GM12864 (cell line): ENCODE measurements at regions not wholly inside any gene's neighbourhood (a gene's known extent, or its start where the extent isn't known, plus 50 kb on each side); places are given as distances from the start of the nearest gene placed in this dataset.
"Not testable (repeated sequence)": the region's sequence is repeated elsewhere in the genome, so short reads cannot be mapped to it uniquely, and the experiment has no call there.

ENCODE experiments used
- DNase-seq: peaks from one replicate; pipeline ENCODE4 v3.0.0-alpha.2; 2011; ENCODE audit warnings: low read depth
- H3K4me3 ChIP-seq: 2 replicates; pipeline ENCODE4 v1.5.1; 2011; ENCODE audit warnings: mild to moderate bottlenecking, low read depth, low read length, control low read depth
- TF ChIP-seq, protein P1 (sequence below): IDR thresholded peaks from 2 replicates; pipeline ENCODE4 v1.5.1; 2011; ENCODE audit warnings: low read depth, mild to moderate bottlenecking, moderate library complexity, low read length, control low read depth, inconsistent platforms; ENCODE audit errors: missing control alignments

DNA sequence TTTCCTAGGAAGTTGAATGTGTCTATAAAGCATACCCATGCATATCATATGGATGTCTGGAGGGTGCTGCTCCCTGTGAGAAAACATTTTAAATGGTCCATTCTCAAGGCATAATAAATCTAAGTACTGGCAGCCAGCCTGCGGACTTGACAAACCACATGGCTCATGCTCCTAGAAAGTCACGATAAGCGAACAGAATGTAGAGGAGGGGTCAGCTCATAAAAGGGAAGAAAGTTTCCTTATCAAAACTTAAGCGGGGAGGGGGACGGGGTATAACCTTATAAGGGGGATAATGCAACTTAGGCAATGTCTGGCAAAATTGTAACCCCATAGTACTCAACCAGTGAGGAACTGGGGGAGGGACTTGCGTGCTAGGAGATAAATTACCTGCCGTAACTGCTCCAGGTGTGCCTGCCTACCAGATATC is 159.8 kb upstream of the LMCD1 start:
- TF ChIP-seq, protein P1, sequence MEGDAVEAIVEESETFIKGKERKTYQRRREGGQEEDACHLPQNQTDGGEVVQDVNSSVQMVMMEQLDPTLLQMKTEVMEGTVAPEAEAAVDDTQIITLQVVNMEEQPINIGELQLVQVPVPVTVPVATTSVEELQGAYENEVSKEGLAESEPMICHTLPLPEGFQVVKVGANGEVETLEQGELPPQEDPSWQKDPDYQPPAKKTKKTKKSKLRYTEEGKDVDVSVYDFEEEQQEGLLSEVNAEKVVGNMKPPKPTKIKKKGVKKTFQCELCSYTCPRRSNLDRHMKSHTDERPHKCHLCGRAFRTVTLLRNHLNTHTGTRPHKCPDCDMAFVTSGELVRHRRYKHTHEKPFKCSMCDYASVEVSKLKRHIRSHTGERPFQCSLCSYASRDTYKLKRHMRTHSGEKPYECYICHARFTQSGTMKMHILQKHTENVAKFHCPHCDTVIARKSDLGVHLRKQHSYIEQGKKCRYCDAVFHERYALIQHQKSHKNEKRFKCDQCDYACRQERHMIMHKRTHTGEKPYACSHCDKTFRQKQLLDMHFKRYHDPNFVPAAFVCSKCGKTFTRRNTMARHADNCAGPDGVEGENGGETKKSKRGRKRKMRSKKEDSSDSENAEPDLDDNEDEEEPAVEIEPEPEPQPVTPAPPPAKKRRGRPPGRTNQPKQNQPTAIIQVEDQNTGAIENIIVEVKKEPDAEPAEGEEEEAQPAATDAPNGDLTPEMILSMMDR: no peak
- H3K4me3 ChIP-seq: no peak overlapping the region
- DNase-seq: no peak

DNA sequence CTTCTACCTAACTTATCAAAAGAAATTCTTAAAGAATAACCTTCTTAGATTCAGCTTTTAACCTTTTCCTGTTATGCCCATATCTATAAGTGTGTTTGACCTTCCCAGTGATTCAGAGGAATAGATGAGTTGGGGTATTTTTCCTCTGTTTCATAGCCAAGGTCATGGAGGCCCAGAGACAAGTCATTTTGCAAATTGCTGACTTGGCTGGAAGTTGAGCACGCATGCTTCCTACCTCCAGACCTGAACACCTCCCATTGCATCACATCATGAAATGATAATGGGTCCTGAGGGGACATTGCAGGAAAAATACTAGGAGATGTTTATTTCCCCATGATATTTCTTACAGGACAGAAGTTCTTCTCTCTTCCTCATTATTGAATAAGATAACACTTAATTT is 158.6 kb upstream of the LMCD1 start:
- H3K4me3 ChIP-seq: no peak overlapping the region
- no peak for DNase-seq
- TF ChIP-seq, protein P1: no peak

DNA sequence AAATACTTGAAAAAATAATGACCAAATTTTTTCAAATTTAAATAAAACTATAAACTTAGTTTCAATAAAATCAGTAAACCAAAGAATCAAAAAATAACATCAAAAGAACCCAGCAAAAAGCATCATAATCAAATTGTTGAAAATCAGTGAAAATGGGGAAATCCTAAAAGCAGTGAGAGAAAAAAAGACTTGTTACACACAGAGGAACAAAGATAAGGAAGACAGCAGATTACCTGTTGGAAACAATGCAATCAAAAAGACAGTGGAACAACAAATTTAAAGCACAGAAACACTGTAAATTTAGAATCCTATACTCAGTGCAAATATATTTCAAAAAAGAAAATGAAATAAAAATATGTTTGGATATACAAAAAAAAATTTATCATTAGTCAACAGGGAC is 156.2 kb upstream of the LMCD1 start:
- TF ChIP-seq, protein P1: no peak
- no peak for DNase-seq
- no peak overlapping the region for H3K4me3 ChIP-seq

DNA sequence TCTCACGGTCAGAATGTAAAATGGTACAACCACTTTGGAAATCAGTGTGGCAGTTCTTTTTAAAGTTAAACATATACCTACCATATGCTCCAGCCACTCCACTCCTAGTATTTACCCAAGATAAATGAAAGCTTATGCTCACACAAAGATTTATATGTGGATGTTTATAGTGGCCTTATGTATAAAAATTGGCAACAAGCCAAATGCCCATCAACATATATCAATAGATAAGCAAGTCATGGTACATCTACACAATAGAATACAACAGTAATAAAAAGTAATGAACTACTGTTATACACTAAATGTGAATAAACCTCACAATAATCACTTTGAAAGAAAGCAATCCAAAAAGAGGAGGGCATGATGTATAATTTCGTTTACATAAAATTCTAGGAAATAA is 153.5 kb upstream of the LMCD1 start:
- no peak overlapping the region for H3K4me3 ChIP-seq
- TF ChIP-seq, protein P1: no peak
- DNase-seq: no peak

DNA sequence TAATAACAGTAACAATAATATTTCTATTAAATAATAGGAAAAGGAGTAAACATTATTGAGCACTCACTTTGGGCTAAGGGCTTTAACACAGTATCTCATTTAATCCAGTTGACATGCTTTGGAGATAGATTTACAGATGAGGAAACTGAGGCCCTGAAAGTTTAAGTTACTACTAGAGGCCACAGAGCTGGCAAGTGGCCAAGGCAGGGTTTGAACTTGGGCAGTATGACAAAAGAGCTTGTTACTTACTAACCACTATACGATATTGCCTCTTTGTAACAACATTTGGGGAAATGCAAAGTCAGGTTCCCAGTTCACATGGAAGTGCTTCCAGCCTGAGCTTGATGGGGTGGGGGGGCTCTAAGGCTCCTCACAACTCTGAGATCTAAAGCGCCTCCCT is 149.1 kb upstream of the LMCD1 start:
- TF ChIP-seq, protein P1: no peak
- H3K4me3 ChIP-seq: no peak overlapping the region
- no peak for DNase-seq

DNA sequence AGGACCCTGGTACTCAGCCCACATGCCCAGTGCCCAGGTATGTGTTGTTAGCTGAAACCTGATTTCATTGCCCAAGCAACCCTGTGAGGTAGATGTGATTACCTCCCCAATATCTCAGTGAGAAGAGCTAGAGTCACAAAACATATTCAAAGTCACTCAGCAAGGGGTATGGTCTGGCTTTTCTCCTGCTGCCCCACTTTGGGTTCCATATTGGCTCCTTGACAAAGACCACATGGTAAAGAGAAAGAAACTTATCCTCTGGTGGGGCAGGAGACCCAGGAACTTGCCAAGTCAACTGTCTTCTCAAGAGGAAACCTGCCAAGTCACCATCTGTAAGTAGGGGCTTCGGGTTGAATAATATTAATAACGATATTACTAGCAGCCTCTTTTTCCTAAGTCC is 148.3 kb upstream of the LMCD1 start:
- no peak for DNase-seq
- no peak overlapping the region for H3K4me3 ChIP-seq
- TF ChIP-seq, protein P1: no peak

DNA sequence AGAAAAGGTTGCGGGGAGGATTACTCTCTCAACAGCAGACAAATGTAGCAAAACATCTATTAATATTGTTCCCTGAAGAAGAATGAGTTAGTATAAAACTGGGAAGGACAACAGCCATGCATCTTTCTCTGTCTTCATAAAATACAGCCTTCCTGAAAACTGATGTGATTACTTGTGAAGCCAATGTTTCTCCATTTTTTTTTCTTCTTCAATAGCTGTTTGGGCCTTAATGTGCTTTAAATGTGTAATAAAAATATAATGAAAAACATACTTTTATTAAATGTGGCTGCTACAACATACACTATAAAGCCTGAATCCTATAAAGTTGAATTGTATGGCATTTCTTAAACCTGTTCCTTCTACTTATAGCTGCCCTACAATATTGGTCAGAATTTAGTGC is 146.3 kb upstream of the LMCD1 start:
- no peak for DNase-seq
- TF ChIP-seq, protein P1: no peak
- H3K4me3 ChIP-seq: no peak overlapping the region

DNA sequence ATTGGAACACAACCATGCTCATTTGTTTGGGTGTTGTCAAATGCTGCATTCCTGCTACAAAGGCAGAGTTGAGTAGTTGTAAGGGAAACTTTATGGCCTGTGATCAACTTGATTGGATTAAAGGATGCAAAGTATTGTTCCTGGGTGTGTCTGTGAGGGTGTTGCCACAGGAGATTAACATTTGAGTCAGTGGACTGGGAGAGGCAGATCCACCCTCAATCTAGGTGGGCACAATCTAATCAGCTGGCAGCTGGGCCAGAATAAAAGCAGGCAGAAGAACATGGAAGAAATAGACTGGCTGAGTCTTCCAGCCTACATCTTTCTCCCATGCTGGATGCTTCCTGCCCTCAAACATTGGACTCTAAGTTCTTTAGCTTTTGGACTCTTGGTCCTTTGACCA is 145.6 kb upstream of the LMCD1 start:
- not testable (repeated sequence) for H3K4me3 ChIP-seq

More for the DNA sequence above, 145.6 kb upstream of the LMCD1 start:
- not testable (repeated sequence) for DNase-seq
